Stomach (tissue), 8 donors: ENCODE measurements at regions not wholly inside any gene's neighbourhood (a gene's known extent, or its start where the extent isn't known, plus 50 kb on each side); places are given as distances from the start of the nearest gene placed in this dataset.

Experiments used
- DNase-seq, 2 donors: peaks; one replicate each; pipeline versions ENCODE4 v3.0.0 to v3.0.0-alpha.2; 2013 to 2019
- H3K27ac ChIP-seq, 5 donors: fragments of 200-600 bp in 4 of 5; sonication (generic) in 4 of 5; one replicate each; pipeline ENCODE4 v1.5.1; 2013 to 2019; ENCODE audit warnings: mild to moderate bottlenecking in 1 of 5, moderate library complexity in 1 of 5
- H3K27me3 ChIP-seq, 3 donors: fragments of 200-600 bp; sonication (generic); one replicate each; pipeline ENCODE4 v1.5.1; 2017 to 2019; ENCODE audit warnings: mixed run types in 1 of 3
- H3K36me3 ChIP-seq, 4 donors: fragments of 200-600 bp; sonication (generic); 1 replicate in 3 of 4; 2 replicates in 1 of 4; pipeline ENCODE4 v1.5.1; 2016 to 2019
- H3K4me1 ChIP-seq, 4 donors: fragments of 200-600 bp; sonication (generic); one replicate each; pipeline ENCODE4 v1.5.1; 2016 to 2019
- H3K4me3 ChIP-seq, 4 donors: fragments of 200-600 bp; sonication (generic) in 3 of 4; one replicate each; pipeline ENCODE4 v1.5.1; 2016 to 2019; ENCODE audit warnings: mild to moderate bottlenecking in 1 of 4
- H3K9me3 ChIP-seq, 4 donors: fragments of 200-600 bp; sonication (generic); one replicate each; pipeline ENCODE4 v1.5.1; 2016 to 2019
- EP300 ChIP-seq: sonication (generic); formaldehyde crosslinking; IDR thresholded peaks from one replicate; pipeline ENCODE4 v1.6.1; 2017; ENCODE audit warnings: antibody characterized with exemption
- POLR2A ChIP-seq, 4 donors: fragments of 450-650 bp; IDR thresholded peaks; one replicate each; pipeline ENCODE4 v1.6.1; 2016; ENCODE audit warnings: antibody characterized with exemption in 4 of 4, control low read depth in 2 of 4, mild to moderate bottlenecking in 1 of 4, moderate library complexity in 1 of 4
- POLR2AphosphoS5 ChIP-seq, 3 donors: sonication (generic); formaldehyde crosslinking; IDR thresholded peaks; one replicate each; pipeline ENCODE4 v1.6.1; 2016; ENCODE audit warnings: antibody characterized with exemption in 3 of 3
- WGBS, 5 donors: extraction: QIAGEN DNeasy Blood & Tissue Kit in 3 of 5; methylation state at CpG; one replicate each; pipeline versions ENCODE4 v1.1.5 to v1.1.7; 2013 to 2018; 5-methylcytosine and 5-hydroxymethylcytosine counted together
- intact Hi-C: fragments of 100-400 bp; cut with DNase I; formaldehyde crosslinking; loops from one replicate; pipeline ENCODE4 v1.15.1; 2023; ENCODE audit warnings: low total_unique reads
- TF ChIP-seq, protein P1 (sequence below), 7 experiments: fragments of 450-650 bp in 4 of 7; fragments of 200-600 bp in 3 of 7; sonication (generic) in 3 of 7; IDR thresholded peaks; one replicate each; pipeline ENCODE4 v1.5.1; 2016 to 2019; ENCODE audit warnings: antibody characterized with exemption in 7 of 7, control low read depth in 2 of 7, mild to moderate bottlenecking in 1 of 7
- donor health status: healthy with polysubstance abuse.
- donor health status: Bipolar disorder and iron deficiency.
- donor health status: healthy.

GRCh38 chr5:8306288-8306896, 437.4 kb downstream of the MTRR start:
- H3K36me3 ChIP-seq: no peaks in the 10 kb centered on the region
- no peaks in the 10 kb centered on the region for H3K27me3 ChIP-seq
- peaks cover 0 to 20% (median 0%) of the 10 kb centered on the region in 4 donors for H3K9me3 ChIP-seq
- no peak overlapping the region for H3K4me3 ChIP-seq
- no peaks in the 10 kb centered on the region for H3K4me1 ChIP-seq
- DNase-seq: no peak
- intact Hi-C loops: no loop called here
- H3K27ac ChIP-seq: no peak overlapping the region
- 59 to 82% (median 75%) methylated on average over 5 of the region's 5 CpGs for WGBS, 5 donors
- TF ChIP-seq, protein P1, sequence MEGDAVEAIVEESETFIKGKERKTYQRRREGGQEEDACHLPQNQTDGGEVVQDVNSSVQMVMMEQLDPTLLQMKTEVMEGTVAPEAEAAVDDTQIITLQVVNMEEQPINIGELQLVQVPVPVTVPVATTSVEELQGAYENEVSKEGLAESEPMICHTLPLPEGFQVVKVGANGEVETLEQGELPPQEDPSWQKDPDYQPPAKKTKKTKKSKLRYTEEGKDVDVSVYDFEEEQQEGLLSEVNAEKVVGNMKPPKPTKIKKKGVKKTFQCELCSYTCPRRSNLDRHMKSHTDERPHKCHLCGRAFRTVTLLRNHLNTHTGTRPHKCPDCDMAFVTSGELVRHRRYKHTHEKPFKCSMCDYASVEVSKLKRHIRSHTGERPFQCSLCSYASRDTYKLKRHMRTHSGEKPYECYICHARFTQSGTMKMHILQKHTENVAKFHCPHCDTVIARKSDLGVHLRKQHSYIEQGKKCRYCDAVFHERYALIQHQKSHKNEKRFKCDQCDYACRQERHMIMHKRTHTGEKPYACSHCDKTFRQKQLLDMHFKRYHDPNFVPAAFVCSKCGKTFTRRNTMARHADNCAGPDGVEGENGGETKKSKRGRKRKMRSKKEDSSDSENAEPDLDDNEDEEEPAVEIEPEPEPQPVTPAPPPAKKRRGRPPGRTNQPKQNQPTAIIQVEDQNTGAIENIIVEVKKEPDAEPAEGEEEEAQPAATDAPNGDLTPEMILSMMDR (IDR thresholded peaks at IDR 0.05): no peak
- TF ChIP-seq POLR2A (IDR thresholded peaks at IDR 0.05) (no peak), EP300 (no peak), POLR2AphosphoS5 (IDR thresholded peaks at IDR 0.05) (no peak)

GRCh38 chr5:8314965-8315364, 446.0 kb downstream of the MTRR start:
- no peak overlapping the region for H3K27ac ChIP-seq
- H3K4me3 ChIP-seq: no peak overlapping the region
- TF ChIP-seq EP300 (no peak), POLR2AphosphoS5 (IDR thresholded peaks at IDR 0.05) (no peak), POLR2A (IDR thresholded peaks at IDR 0.05) (no peak)
- TF ChIP-seq, protein P1 (IDR thresholded peaks at IDR 0.05): no peak
- H3K4me1 ChIP-seq: no peaks in the 10 kb centered on the region
- no peak for DNase-seq
- no peaks in the 10 kb centered on the region for H3K27me3 ChIP-seq
- H3K36me3 ChIP-seq: no peaks in the 10 kb centered on the region
- H3K9me3 ChIP-seq: peaks cover 0 to 11% (median 0%) of the 10 kb centered on the region in 4 donors
- 40 to 61% (median 56%) methylated on average over 3 of the region's 3 CpGs for WGBS, 5 donors
- intact Hi-C loops: no loop called here

- Histone ChIP-seq H3K4me1 (no peaks in the 10 kb centered on the region), H3K9me3 (no peaks in the 10 kb centered on the region), H3K27ac (no peak overlapping the region), H3K27me3 (no peaks in the 10 kb centered on the region), H3K36me3 (no peaks in the 10 kb centered on the region), H3K4me3 (no peak overlapping the region)
- no peak for DNase-seq
- WGBS, 5 donors: 29 to 40% (median 32%) methylated on average over 6 of the region's 6 CpGs
- intact Hi-C loops: no loop called here
- TF ChIP-seq POLR2A (IDR thresholded peaks at IDR 0.05) (no peak), EP300 (no peak), POLR2AphosphoS5 (IDR thresholded peaks at IDR 0.05) (no peak)
- TF ChIP-seq, protein P1 (IDR thresholded peaks at IDR 0.05): no peak
Observed at GRCh38 chr5:8316608-8317280, 447.8 kb downstream of the MTRR start.

GRCh38 chr5:8317335-8317734, 448.4 kb downstream of the MTRR start:
- Histone ChIP-seq H3K27me3 (no peaks in the 10 kb centered on the region), H3K36me3 (no peaks in the 10 kb centered on the region), H3K27ac (no peak overlapping the region), H3K4me3 (no peak overlapping the region), H3K4me1 (no peaks in the 10 kb centered on the region), H3K9me3 (no peaks in the 10 kb centered on the region)
- WGBS, 5 donors: 85 to 93% (median 90%) methylated on average over 6 of the region's 6 CpGs
- intact Hi-C loops: no loop called here
- DNase-seq: no peak
- no peak for TF ChIP-seq EP300
- no peak for TF ChIP-seq POLR2AphosphoS5 (IDR thresholded peaks at IDR 0.05)
- TF ChIP-seq, protein P1 (IDR thresholded peaks at IDR 0.05): no peak
